ENCODE measurements at regions not wholly inside any gene's neighbourhood (a gene's known extent, or its start where the extent isn't known, plus 50 kb on each side); places are given as distances from the start of the nearest gene placed in this dataset.

DNA sequence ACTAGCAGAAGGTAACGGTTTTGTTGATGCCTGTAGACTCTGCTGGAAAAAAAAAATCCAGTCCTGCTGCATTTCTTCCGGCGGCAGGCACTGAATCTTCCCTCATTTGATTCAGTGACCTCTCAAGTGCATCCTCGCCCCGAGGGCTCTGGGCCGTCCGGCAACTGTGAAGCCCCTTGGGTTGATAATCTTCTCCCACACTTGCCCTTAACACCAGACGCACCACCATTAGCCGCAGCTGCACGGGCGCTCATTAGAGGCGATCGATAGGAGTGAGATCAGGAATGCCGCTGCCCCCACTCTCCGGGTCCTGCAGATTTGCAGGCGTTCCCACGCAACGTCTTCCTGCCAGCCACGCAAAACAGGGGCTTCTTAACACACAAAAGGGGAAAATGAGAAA, 200.0 kb upstream of the MKI67 start:
- DNase-seq (ENCODE audit: low read depth) = no peak
- H3K4me3 ChIP-seq (ENCODE audit: low read depth, low read length) = no peak overlapping the region
- TF ChIP-seq, protein P1, sequence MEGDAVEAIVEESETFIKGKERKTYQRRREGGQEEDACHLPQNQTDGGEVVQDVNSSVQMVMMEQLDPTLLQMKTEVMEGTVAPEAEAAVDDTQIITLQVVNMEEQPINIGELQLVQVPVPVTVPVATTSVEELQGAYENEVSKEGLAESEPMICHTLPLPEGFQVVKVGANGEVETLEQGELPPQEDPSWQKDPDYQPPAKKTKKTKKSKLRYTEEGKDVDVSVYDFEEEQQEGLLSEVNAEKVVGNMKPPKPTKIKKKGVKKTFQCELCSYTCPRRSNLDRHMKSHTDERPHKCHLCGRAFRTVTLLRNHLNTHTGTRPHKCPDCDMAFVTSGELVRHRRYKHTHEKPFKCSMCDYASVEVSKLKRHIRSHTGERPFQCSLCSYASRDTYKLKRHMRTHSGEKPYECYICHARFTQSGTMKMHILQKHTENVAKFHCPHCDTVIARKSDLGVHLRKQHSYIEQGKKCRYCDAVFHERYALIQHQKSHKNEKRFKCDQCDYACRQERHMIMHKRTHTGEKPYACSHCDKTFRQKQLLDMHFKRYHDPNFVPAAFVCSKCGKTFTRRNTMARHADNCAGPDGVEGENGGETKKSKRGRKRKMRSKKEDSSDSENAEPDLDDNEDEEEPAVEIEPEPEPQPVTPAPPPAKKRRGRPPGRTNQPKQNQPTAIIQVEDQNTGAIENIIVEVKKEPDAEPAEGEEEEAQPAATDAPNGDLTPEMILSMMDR (IDR thresholded peaks at IDR 0.05; ENCODE audit: insufficient read depth, low read depth, low read length, missing control alignments) = no peak

DNA sequence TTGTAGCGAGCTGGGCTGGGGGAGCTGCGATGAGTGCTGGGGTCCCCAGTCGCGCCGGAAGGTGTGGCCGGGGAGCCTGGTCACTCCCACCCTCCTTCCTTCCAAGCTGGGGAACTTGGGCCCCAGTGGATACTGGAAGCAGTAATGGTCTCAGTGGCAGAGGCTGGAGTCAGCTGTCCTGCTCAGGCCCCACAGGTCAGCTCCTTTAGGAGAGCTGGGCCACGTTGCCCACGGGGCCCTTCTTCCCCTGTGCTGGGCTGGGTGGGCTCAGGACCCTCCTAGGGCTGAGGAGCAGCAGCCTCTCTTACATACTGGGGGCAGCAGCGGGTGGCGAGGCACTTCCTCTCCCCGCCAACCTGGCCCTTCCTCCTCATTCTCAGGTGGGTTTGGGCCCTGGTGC, 200.6 kb upstream of the MKI67 start:
- H3K4me3 ChIP-seq (ENCODE audit: low read depth, low read length) = no peak overlapping the region
- TF ChIP-seq, protein P1 (IDR thresholded peaks at IDR 0.05; ENCODE audit: insufficient read depth, low read depth, low read length, missing control alignments) = no peak
- no peak for DNase-seq (ENCODE audit: low read depth)

DNA sequence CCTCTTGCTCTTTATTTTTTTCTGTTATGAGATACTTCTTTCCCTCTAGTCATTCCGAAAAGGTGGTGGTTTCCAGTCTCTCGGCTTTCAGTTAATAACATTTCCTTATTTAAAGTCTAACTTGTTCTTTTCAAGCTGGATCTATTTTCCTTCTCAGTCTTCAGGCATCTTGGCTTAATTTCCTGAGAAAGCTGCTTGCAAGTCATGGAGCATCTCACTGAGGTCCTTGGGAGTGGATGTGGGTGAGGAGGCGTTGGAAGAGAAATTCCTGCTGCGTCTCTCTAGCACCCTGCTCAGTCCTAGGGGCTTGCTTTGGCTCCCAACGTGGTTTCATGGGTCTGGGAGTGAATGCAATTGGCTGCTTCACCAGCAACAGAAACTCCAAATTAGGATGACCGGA, 210.2 kb upstream of the MKI67 start:
- DNase-seq (ENCODE audit: low read depth) = no peak
- TF ChIP-seq, protein P1 (IDR thresholded peaks at IDR 0.05; ENCODE audit: insufficient read depth, low read depth, low read length, missing control alignments) = no peak
- H3K4me3 ChIP-seq (ENCODE audit: low read depth, low read length) = no peak overlapping the region

DNA sequence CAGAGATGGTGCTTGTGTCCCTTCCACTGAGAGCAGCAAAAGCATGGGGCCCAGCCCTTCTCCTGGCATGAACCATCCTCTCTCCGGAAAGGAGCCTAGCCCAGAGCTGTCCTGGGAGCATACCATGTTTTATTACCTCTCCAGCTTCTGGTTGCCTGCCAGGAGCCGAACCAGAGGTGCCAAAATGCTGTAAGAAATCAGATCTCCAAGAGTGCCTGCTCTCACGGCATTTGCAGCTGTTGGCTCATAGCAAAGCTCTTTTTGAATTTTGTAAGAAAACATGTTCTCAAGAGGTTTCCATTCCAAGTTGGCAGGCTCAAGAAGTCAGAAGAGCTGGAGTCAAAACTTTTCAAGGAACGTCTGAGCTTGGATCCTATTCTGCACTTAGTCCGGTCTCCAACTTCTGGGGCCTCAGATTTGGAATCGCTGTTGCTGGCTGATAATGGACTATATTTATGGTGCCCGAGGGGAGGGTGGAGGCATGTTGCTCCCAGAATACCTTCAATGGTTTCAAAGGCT, 211.7 kb upstream of the MKI67 start:
- H3K4me3 ChIP-seq (ENCODE audit: low read depth, low read length) = no peak overlapping the region
- DNase-seq (ENCODE audit: low read depth) = no peak
- TF ChIP-seq, protein P1 (IDR thresholded peaks at IDR 0.05; ENCODE audit: insufficient read depth, low read depth, low read length, missing control alignments) = no peak

DNA sequence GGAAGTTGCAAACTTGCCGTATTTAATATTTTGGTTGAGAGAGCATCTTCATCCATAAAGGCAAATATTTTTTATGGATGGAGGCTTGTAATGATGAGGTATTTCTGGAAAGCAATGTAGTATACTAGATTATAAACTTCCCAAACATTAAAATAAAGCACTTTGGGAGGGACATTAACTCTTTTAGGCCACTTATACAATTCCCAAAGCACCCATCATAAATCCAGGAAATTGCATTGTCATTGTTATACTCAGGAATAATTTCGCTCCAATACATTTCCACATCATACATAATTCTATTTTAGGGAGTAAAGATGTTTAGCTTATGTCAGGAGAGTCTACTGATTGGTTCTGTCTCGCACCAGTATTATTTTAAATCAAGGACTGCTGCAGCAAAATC, 212.7 kb upstream of the MKI67 start:
- TF ChIP-seq, protein P1 (IDR thresholded peaks at IDR 0.05; ENCODE audit: insufficient read depth, low read depth, low read length, missing control alignments) = no peak
- H3K4me3 ChIP-seq (ENCODE audit: low read depth, low read length) = no peak overlapping the region
- DNase-seq (ENCODE audit: low read depth) = no peak

DNA sequence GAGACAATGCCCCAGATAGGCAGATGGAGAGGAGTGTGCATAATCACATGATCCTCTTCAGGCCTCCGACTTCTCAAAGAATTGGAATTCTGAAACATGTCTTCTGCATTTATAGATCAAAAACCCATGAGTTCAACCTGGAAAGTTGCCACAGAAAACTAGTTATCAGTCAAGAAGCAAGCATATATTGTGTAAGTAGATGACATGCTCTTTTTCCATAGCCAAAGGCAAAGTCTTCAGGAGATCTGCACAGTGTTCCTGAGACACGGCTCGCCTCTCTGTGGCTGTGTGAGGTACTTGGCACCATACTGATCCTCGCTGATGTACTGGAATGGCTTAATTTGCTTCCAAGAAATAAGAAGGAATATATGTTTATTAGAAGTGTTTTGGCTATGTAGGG, 213.5 kb upstream of the MKI67 start:
- H3K4me3 ChIP-seq (ENCODE audit: low read depth, low read length) = no peak overlapping the region
- TF ChIP-seq, protein P1 (IDR thresholded peaks at IDR 0.05; ENCODE audit: insufficient read depth, low read depth, low read length, missing control alignments) = no peak
- no peak for DNase-seq (ENCODE audit: low read depth)

DNA sequence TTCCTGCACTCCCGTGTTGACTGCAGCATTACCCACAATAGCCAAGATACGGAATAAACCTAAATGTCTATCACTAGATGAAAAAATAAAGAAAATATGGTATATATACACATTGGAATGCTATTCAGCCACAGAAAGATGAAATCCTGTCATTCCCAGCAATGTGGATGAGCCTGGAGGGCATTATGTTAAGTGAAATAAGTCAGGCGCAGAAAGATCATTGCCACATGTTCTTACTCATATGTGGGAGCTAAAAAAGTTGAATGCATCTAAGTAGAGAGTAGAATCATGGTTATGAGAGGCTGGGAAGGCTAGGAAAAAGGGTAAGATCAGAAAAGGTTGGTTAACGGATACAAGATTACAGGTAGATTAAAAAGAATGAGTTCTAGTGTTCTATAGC, 219.1 kb upstream of the MKI67 start:
- DNase-seq (ENCODE audit: low read depth) = no peak
- H3K4me3 ChIP-seq (ENCODE audit: low read depth, low read length) = no peak overlapping the region
- TF ChIP-seq, protein P1 (IDR thresholded peaks at IDR 0.05; ENCODE audit: insufficient read depth, low read depth, low read length, missing control alignments) = no peak

All from GM12865 (cell line).